Embryonic facial prominence (tissue), 1 donor: ENCODE measurements at regions not wholly inside any gene's neighbourhood (a gene's known extent, or its start where the extent isn't known, plus 50 kb on each side); places are given as distances from the start of the nearest gene placed in this dataset.
A peak's percentile ranks its signal among the peaks of the same experiment; 100 is the strongest.

Source experiments
- DNase-seq: peaks from one replicate; pipeline ENCODE4 v3.0.0-alpha.2; 2016; ENCODE audit errors: extremely low spot score

- peak; percentile 40 for DNase-seq
Measured at GRCh38 chr10:83871187-83872081, 267.9 kb upstream of the GHITM start.

GRCh38 chr10:83880252-83880791, 259.0 kb upstream of the GHITM start:
- no peak for DNase-seq

- no peak for DNase-seq
Measured at GRCh38 chr10:83881661-83882060, 257.6 kb upstream of the GHITM start.

- no peak for DNase-seq
Measured at GRCh38 chr10:83886871-83887270, 252.4 kb upstream of the GHITM start.

- no peak for DNase-seq
Measured at GRCh38 chr10:83892737-83893136, 246.6 kb upstream of the GHITM start.

- DNase-seq = no peak
Measured at GRCh38 chr10:83896219-83896618, 243.1 kb upstream of the GHITM start.

- no peak for DNase-seq
Measured at GRCh38 chr10:83897626-83898025, 241.7 kb upstream of the GHITM start.

- DNase-seq = no peak
Measured at GRCh38 chr10:83908506-83908905, 230.8 kb upstream of the GHITM start.

GRCh38 chr10:83909001-83909400, 230.3 kb upstream of the GHITM start:
- DNase-seq = no peak

- no peak for DNase-seq
Measured at GRCh38 chr10:83915801-83916200, 223.5 kb upstream of the GHITM start.

- DNase-seq = no peak
Measured at GRCh38 chr10:83917537-83918506, 221.5 kb upstream of the GHITM start.

- no peak for DNase-seq
Measured at GRCh38 chr10:83919187-83919586, 220.1 kb upstream of the GHITM start.

- DNase-seq = no peak
Measured at GRCh38 chr10:83921984-83922860, 217.1 kb upstream of the GHITM start.

GRCh38 chr10:83925133-83925532, 214.2 kb upstream of the GHITM start:
- no peak for DNase-seq

- no peak for DNase-seq
Measured at GRCh38 chr10:83926606-83927005, 212.7 kb upstream of the GHITM start.

GRCh38 chr10:83927166-83927565, 212.1 kb upstream of the GHITM start:
- DNase-seq = no peak

GRCh38 chr10:83929399-83929798, 209.9 kb upstream of the GHITM start:
- no peak for DNase-seq

- no peak for DNase-seq
Measured at GRCh38 chr10:83931669-83932068, 207.6 kb upstream of the GHITM start.

- DNase-seq = no peak
Measured at GRCh38 chr10:83932245-83932644, 207.1 kb upstream of the GHITM start.

- no peak for DNase-seq
Measured at GRCh38 chr10:83934062-83934461, 205.2 kb upstream of the GHITM start.

GRCh38 chr10:83934641-83935338, 204.5 kb upstream of the GHITM start:
- no peak for DNase-seq
